ENCODE measurements at regions not wholly inside any gene's neighbourhood (a gene's known extent, or its start where the extent isn't known, plus 50 kb on each side); places are given as distances from the start of the nearest gene placed in this dataset.

- Histone ChIP-seq H3K27me3 (ENCODE audit: insufficient read depth, low read length, poor library complexity, severe bottlenecking) (no peaks in the 10 kb centered on the region), H3K36me3 (ENCODE audit: insufficient read depth, low read length) (no peaks in the 10 kb centered on the region), H3K4me3 (ENCODE audit: low read length, poor library complexity, severe bottlenecking) (no peak overlapping the region), H3F3A (ENCODE audit: low read depth) (no peaks in the 10 kb centered on the region), H3K4me2 (ENCODE audit: low read depth, low read length, poor library complexity, severe bottlenecking) (no peak overlapping the region), H2AFZ (ENCODE audit: low read length) (no peak overlapping the region), H3K9ac (ENCODE audit: low read depth, low read length, poor library complexity, severe bottlenecking) (no peak overlapping the region), H4K20me1 (ENCODE audit: insufficient read depth, low read length, poor library complexity, severe bottlenecking) (no peaks in the 10 kb centered on the region), H3K79me2 (ENCODE audit: insufficient read depth, low read length) (no peaks in the 10 kb centered on the region), H3K4me1 (ENCODE audit: insufficient read depth, low read length, poor library complexity, severe bottlenecking) (no peaks in the 10 kb centered on the region), H3K9me2 (replicated peaks; ENCODE audit: low read depth, low read length) (no peaks in the 10 kb centered on the region), H3K9me3 (ENCODE audit: insufficient read depth, low read depth, low read length) (no peaks in the 10 kb centered on the region)
- TF ChIP-seq CTCF (conservative IDR thresholded peaks at IDR 0.05; ENCODE audit: low read length) = no peak
- TF ChIP-seq EZH2phosphoT487 (IDR thresholded peaks at IDR 0.05; ENCODE audit: borderline replicate concordance) = no peak
Observed at GRCh38 chr1:193476748-193477147, 290.3 kb upstream of the B3GALT2 start.

- Histone ChIP-seq H3K36me3 (ENCODE audit: insufficient read depth, low read length) (no peaks in the 10 kb centered on the region), H3K9ac (ENCODE audit: low read depth, low read length, poor library complexity, severe bottlenecking) (no peak overlapping the region), H3K4me2 (ENCODE audit: low read depth, low read length, poor library complexity, severe bottlenecking) (no peak overlapping the region), H3K4me3 (ENCODE audit: low read length, poor library complexity, severe bottlenecking) (no peak overlapping the region), H3K9me3 (ENCODE audit: insufficient read depth, low read depth, low read length) (no peaks in the 10 kb centered on the region), H3F3A (ENCODE audit: low read depth) (no peaks in the 10 kb centered on the region), H3K4me1 (ENCODE audit: insufficient read depth, low read length, poor library complexity, severe bottlenecking) (no peaks in the 10 kb centered on the region), H3K27me3 (ENCODE audit: insufficient read depth, low read length, poor library complexity, severe bottlenecking) (no peaks in the 10 kb centered on the region), H3K9me2 (replicated peaks; ENCODE audit: low read depth, low read length) (no peaks in the 10 kb centered on the region), H2AFZ (ENCODE audit: low read length) (no peak overlapping the region), H4K20me1 (ENCODE audit: insufficient read depth, low read length, poor library complexity, severe bottlenecking) (no peaks in the 10 kb centered on the region), H3K79me2 (ENCODE audit: insufficient read depth, low read length) (no peaks in the 10 kb centered on the region)
- no peak for TF ChIP-seq CTCF (conservative IDR thresholded peaks at IDR 0.05; ENCODE audit: low read length)
- TF ChIP-seq EZH2phosphoT487 (IDR thresholded peaks at IDR 0.05; ENCODE audit: borderline replicate concordance) = no peak
Observed at GRCh38 chr1:193473932-193474331, 287.5 kb upstream of the B3GALT2 start.

GRCh38 chr1:193472838-193473398 lies 286.5 kb upstream of the B3GALT2 start:
- no peaks in the 10 kb centered on the region for H3K79me2 ChIP-seq (ENCODE audit: insufficient read depth, low read length)
- no peaks in the 10 kb centered on the region for H3K9me2 ChIP-seq (replicated peaks; ENCODE audit: low read depth, low read length)
- H4K20me1 ChIP-seq (ENCODE audit: insufficient read depth, low read length, poor library complexity, severe bottlenecking) = no peaks in the 10 kb centered on the region
- H3F3A ChIP-seq (ENCODE audit: low read depth) = no peaks in the 10 kb centered on the region
- H3K4me2 ChIP-seq (ENCODE audit: low read depth, low read length, poor library complexity, severe bottlenecking) = no peak overlapping the region
- no peaks in the 10 kb centered on the region for H3K27me3 ChIP-seq (ENCODE audit: insufficient read depth, low read length, poor library complexity, severe bottlenecking)
- no peaks in the 10 kb centered on the region for H3K36me3 ChIP-seq (ENCODE audit: insufficient read depth, low read length)
- H3K4me1 ChIP-seq (ENCODE audit: insufficient read depth, low read length, poor library complexity, severe bottlenecking) = no peaks in the 10 kb centered on the region
- no peak overlapping the region for H3K4me3 ChIP-seq (ENCODE audit: low read length, poor library complexity, severe bottlenecking)
- no peak overlapping the region for H3K9ac ChIP-seq (ENCODE audit: low read depth, low read length, poor library complexity, severe bottlenecking)
- H2AFZ ChIP-seq (ENCODE audit: low read length) = no peak overlapping the region
- TF ChIP-seq EZH2phosphoT487 (IDR thresholded peaks at IDR 0.05; ENCODE audit: borderline replicate concordance) = no peak
- no peak for TF ChIP-seq CTCF (conservative IDR thresholded peaks at IDR 0.05; ENCODE audit: low read length)
- no peaks in the 10 kb centered on the region for H3K9me3 ChIP-seq (ENCODE audit: insufficient read depth, low read depth, low read length)

Measured in Loucy (cell line).